CD4-positive, alpha-beta T cell (primary cell): ENCODE measurements at regions not wholly inside any gene's neighbourhood (a gene's known extent, or its start where the extent isn't known, plus 50 kb on each side); places are given as distances from the start of the nearest gene placed in this dataset.

Experiments used
- ATAC-seq: fragments of 200-7000 bp; cut with Tn5 transposase; one replicate; pipeline ENCODE4 v1.10.0; 2022; ENCODE audit warnings: mild to moderate bottlenecking; ENCODE audit not compliant: poor library complexity
- CTCF ChIA-PET: fragments of 350-600 bp; sonication (Branson Sonifier 250); formaldehyde crosslinking; loops from one replicate; lab custom pipeline; 2021; ENCODE audit warnings: antibody characterized with exemption, inconsistent platforms; lab: Charles Lee
- POLR2A ChIA-PET: fragments of 350-600 bp; sonication (Branson Sonifier 250); formaldehyde crosslinking; loops from one replicate; lab custom pipeline; 2021; ENCODE audit warnings: antibody characterized with exemption, inconsistent platforms; lab: Charles Lee
- DNase-seq, 14 experiments: peaks; one replicate each; pipeline ENCODE4 v3.0.0-alpha.2; 2013 to 2020; ENCODE audit warnings: mixed read lengths in 2 of 14
- H3K27ac ChIP-seq, 2 donors: one replicate each; pipeline versions ENCODE4 v1.5.1 to v1.7.0; 2013; ENCODE audit warnings: low read length in 2 of 2, low read depth in 1 of 2, mild to moderate bottlenecking in 1 of 2
- H3K27me3 ChIP-seq, 2 experiments: 1 replicate in 1 of 2; 2 replicates in 1 of 2; pipeline versions ENCODE4 v1.6.1 to v1.7.0; 2013; ENCODE audit warnings: low read length in 2 of 2, control low read depth in 1 of 2, mild to moderate bottlenecking in 1 of 2, moderate library complexity in 1 of 2; ENCODE audit not compliant: insufficient read depth in 2 of 2, control insufficient read depth in 1 of 2
- H3K36me3 ChIP-seq: one replicate; pipeline ENCODE4 v1.6.1; 2013; ENCODE audit warnings: low read length, control low read depth; ENCODE audit not compliant: insufficient read depth
- H3K4me1 ChIP-seq: one replicate; pipeline ENCODE4 v1.6.1; 2013; ENCODE audit warnings: low read length, control low read depth; ENCODE audit not compliant: insufficient read depth
- H3K4me3 ChIP-seq: one replicate; pipeline ENCODE4 v1.5.1; 2013; ENCODE audit warnings: mild to moderate bottlenecking, low read length, moderate library complexity
- H3K9me3 ChIP-seq, 2 experiments: 1 replicate in 1 of 2; 2 replicates in 1 of 2; pipeline versions ENCODE4 v1.6.1 to v1.7.0; 2013; ENCODE audit warnings: low read length in 2 of 2, mild to moderate bottlenecking in 2 of 2, control low read depth in 1 of 2, moderate library complexity in 1 of 2; ENCODE audit not compliant: control insufficient read depth in 1 of 2, insufficient read depth in 1 of 2
- H3K27ac Mint-ChIP-seq: one replicate; pipeline ENCODE4 v1.8.0; 2020; ENCODE audit warnings: mixed read lengths
- H3K27me3 Mint-ChIP-seq: one replicate; pipeline ENCODE4 v1.8.0; 2021; ENCODE audit warnings: mixed read lengths
- H3K36me3 Mint-ChIP-seq: one replicate; pipeline ENCODE4 v1.8.0; 2021; ENCODE audit warnings: low read depth, mixed read lengths
- H3K4me1 Mint-ChIP-seq: one replicate; pipeline ENCODE4 v1.8.0; 2021; ENCODE audit warnings: low read depth, mixed read lengths
- H3K4me3 Mint-ChIP-seq: one replicate; pipeline ENCODE4 v1.8.0; 2020; ENCODE audit warnings: mild to moderate bottlenecking, mixed read lengths
- H3K9me3 Mint-ChIP-seq: one replicate; pipeline ENCODE4 v1.8.0; 2020; ENCODE audit warnings: mixed read lengths
- CTCF ChIP-seq: fragments of 200-600 bp; IDR thresholded peaks from one replicate; pipeline ENCODE4 v1.8.0; 2022; ENCODE audit warnings: antibody characterized with exemption, mild to moderate bottlenecking
- intact Hi-C, 2 experiments: fragments of 100-400 bp; cut with DNase I in 1 of 2; cut with micrococcal nuclease in 1 of 2; formaldehyde crosslinking; loops; one replicate each; pipeline versions ENCODE4 v1.15.1 to v1.9.0; 2023 to 2025; cut with DNase I, micrococcal nuclease

GRCh38 chr1:219724440-219724839 lies 111.5 kb upstream of the ZC3H11B start:
- no peaks in the 10 kb centered on the region for H3K36me3 Mint-ChIP-seq
- H3K4me1 Mint-ChIP-seq: no peaks in the 10 kb centered on the region
- intact Hi-C loops: no loop called here
- Histone ChIP-seq H3K4me3 (no peak overlapping the region), H3K4me1 (no peaks in the 10 kb centered on the region), H3K27me3 (no peaks in the 10 kb centered on the region), H3K36me3 (no peaks in the 10 kb centered on the region), H3K9me3 (peaks cover 7 to 12% of the 10 kb centered on the region in 2 experiments), H3K27ac (no peak overlapping the region)
- DNase-seq (no peak), ATAC-seq (no peak)
- TF ChIP-seq CTCF: no peak
- no peak overlapping the region for H3K4me3 Mint-ChIP-seq
- peaks cover 27% of the 10 kb centered on the region for H3K9me3 Mint-ChIP-seq
- no peak overlapping the region for H3K27ac Mint-ChIP-seq
- CTCF ChIA-PET: no interaction called here
- POLR2A ChIA-PET: no interaction called here
- no peaks in the 10 kb centered on the region for H3K27me3 Mint-ChIP-seq

- no peak for ATAC-seq
- Histone ChIP-seq H3K4me1 (no peaks in the 10 kb centered on the region), H3K4me3 (no peak overlapping the region), H3K27ac (no peak overlapping the region), H3K36me3 (no peaks in the 10 kb centered on the region), H3K27me3 (no peaks in the 10 kb centered on the region), H3K9me3 (no peaks in the 10 kb centered on the region)
- Mint-ChIP-seq H3K27me3 (no peaks in the 10 kb centered on the region), H3K27ac (no peak overlapping the region), H3K36me3 (no peaks in the 10 kb centered on the region), H3K4me3 (no peak overlapping the region), H3K9me3 (peaks cover 9% of the 10 kb centered on the region), H3K4me1 (no peaks in the 10 kb centered on the region)
- intact Hi-C loops: no loop called here
- ChIA-PET CTCF (no interaction called here), POLR2A (no interaction called here)
- no peak for TF ChIP-seq CTCF
- DNase-seq: no peak
Observed at GRCh38 chr1:219717536-219717935, 104.6 kb upstream of the ZC3H11B start.

- TF ChIP-seq CTCF: no peak
- intact Hi-C loops: no loop called here
- Mint-ChIP-seq H3K36me3 (no peaks in the 10 kb centered on the region), H3K9me3 (peaks cover 3% of the 10 kb centered on the region), H3K27me3 (no peaks in the 10 kb centered on the region), H3K4me1 (no peaks in the 10 kb centered on the region), H3K27ac (no peak overlapping the region), H3K4me3 (no peak overlapping the region)
- H3K9me3 ChIP-seq: no peaks in the 10 kb centered on the region
- DNase-seq: no peak
- ChIA-PET CTCF (no interaction called here), POLR2A (no interaction called here)
- no peaks in the 10 kb centered on the region for H3K27me3 ChIP-seq
- no peak overlapping the region for H3K4me3 ChIP-seq
- ATAC-seq: no peak
- no peak overlapping the region for H3K27ac ChIP-seq
- H3K36me3 ChIP-seq: no peaks in the 10 kb centered on the region
- no peaks in the 10 kb centered on the region for H3K4me1 ChIP-seq
Observed at GRCh38 chr1:219716611-219717114, 103.8 kb upstream of the ZC3H11B start.
